Motor neuron (in vitro differentiated cells): ENCODE measurements at regions not wholly inside any gene's neighbourhood (a gene's known extent, or its start where the extent isn't known, plus 50 kb on each side); places are given as distances from the start of the nearest gene placed in this dataset.

ENCODE experiments used
- ATAC-seq, 8 experiments: fragments of 200-7000 bp; cut with Tn5 transposase; replicated peaks in 6 of 8; 2 replicates each; pipeline ENCODE4 v1.8.0; 2021; ENCODE audit warnings: mild to moderate bottlenecking in 8 of 8, moderate library complexity in 8 of 8
- H3K27ac ChIP-seq, 2 donors: fragments of 250-450 bp; sonication (Bioruptor Pico); 2 replicates each; pipeline ENCODE4 v1.9.0; 2021; ENCODE audit warnings: antibody characterized with exemption in 2 of 2, mild to moderate bottlenecking in 2 of 2, moderate library complexity in 1 of 2
- H3K4me1 ChIP-seq, 2 donors: fragments of 250-450 bp; sonication (Bioruptor Pico); replicated peaks in 1 of 2; 2 replicates each; pipeline ENCODE4 v1.6.1; 2021; ENCODE audit warnings: antibody characterized with exemption in 2 of 2, mild to moderate bottlenecking in 2 of 2, moderate library complexity in 1 of 2
- H3K4me3 ChIP-seq, 5 donors: fragments of 250-450 bp; sonication (Bioruptor Pico); 2 replicates each; pipeline ENCODE4 v1.9.0; 2021; ENCODE audit warnings: antibody characterized with exemption in 5 of 5, mild to moderate bottlenecking in 5 of 5, moderate library complexity in 4 of 5
- whole genome bisulfite sequencing, 10 experiments: fragments of 450-650 bp; shearing (Covaris generic); methylation state at CpG; one replicate each; pipeline ENCODE4 v1.0.0; 2022; 5-methylcytosine and 5-hydroxymethylcytosine counted together
- in situ Hi-C, 9 experiments: fragments of 400-800 bp; cut with MboI; loops; one replicate each; pipeline ENCODE4 v1.15.0; 2021; ENCODE audit warnings: low sequenced_read_pairs in 9 of 9, low pct_unique_long_range_greater_than_20kb in 2 of 9; ENCODE audit not compliant: unreplicated experiment in 9 of 9

GRCh38 chr3:41118461-41119390 lies 80.6 kb upstream of the CTNNB1 start:
- Histone ChIP-seq H3K4me3 (no peak overlapping the region), H3K27ac (no peak overlapping the region), H3K4me1 (peaks cover 24 to 33% of the 10 kb centered on the region in 2 donors)
- WGBS, 10 experiments, result 25 to 100% (median 85%) methylated on average over 1 to 8 of the region's 10 CpGs; no CpG with 5 or more reads in 3 of the 10 experiments
- ATAC-seq, result peak in 2 of 8 experiments; percentile 42 to 47
- in situ Hi-C loops, result no loop called here

GRCh38 chr3:41120460-41120859 lies 78.8 kb upstream of the CTNNB1 start:
- peak; percentile 66 to 90 (median 80) for ATAC-seq
- Histone ChIP-seq H3K4me1 (peaks cover 24 to 33% of the 10 kb centered on the region in 2 donors), H3K27ac (peak overlapping the region in 1 of 2 donors; percentile 3), H3K4me3 (no peak overlapping the region)
- 0 to 60% (median 17%) methylated on average over 1 to 7 of the region's 7 CpGs for WGBS, 10 experiments
- in situ Hi-C loops, result no loop called here

GRCh38 chr3:41125258-41125657 lies 74.0 kb upstream of the CTNNB1 start:
- no peak for ATAC-seq
- Histone ChIP-seq H3K4me1 (peaks cover 7 to 9% of the 10 kb centered on the region in 2 donors), H3K27ac (no peak overlapping the region), H3K4me3 (no peak overlapping the region)
- 20 to 100% (median 70%) methylated on average over 1 to 2 of the region's 2 CpGs; no CpG with 5 or more reads in 4 of the 10 experiments for WGBS, 10 experiments
- in situ Hi-C loops, result no loop called here

- Histone ChIP-seq H3K27ac (no peak overlapping the region), H3K4me3 (no peak overlapping the region), H3K4me1 (no peaks in the 10 kb centered on the region)
- ATAC-seq, result peak in 1 of 8 experiments; percentile 83
- WGBS, 10 experiments, result 19 to 96% (median 88%) methylated on average over 2 to 4 of the region's 4 CpGs; no CpG with 5 or more reads in 2 of the 10 experiments
- in situ Hi-C loops, result no loop called here
Measured at GRCh38 chr3:41126472-41126871, 72.8 kb upstream of the CTNNB1 start.

- H3K27ac ChIP-seq, result no peak overlapping the region
- WGBS, 10 experiments, result 0 to 100% (median 35%) methylated on average over 1 of the region's 1 CpG; no CpG with 5 or more reads in 4 of the 10 experiments
- no peak for ATAC-seq
- no peak overlapping the region for H3K4me3 ChIP-seq
- in situ Hi-C loops, result no loop called here
- no peaks in the 10 kb centered on the region for H3K4me1 ChIP-seq
Measured at GRCh38 chr3:41126961-41127360, 72.3 kb upstream of the CTNNB1 start.

- in situ Hi-C loops, result no loop called here
- no peaks in the 10 kb centered on the region for H3K4me1 ChIP-seq
- H3K27ac ChIP-seq, result no peak overlapping the region
- ATAC-seq, result no peak
- 21 to 88% (median 79%) methylated on average over 1 to 2 of the region's 2 CpGs; no CpG with 5 or more reads in 3 of the 10 experiments for WGBS, 10 experiments
- no peak overlapping the region for H3K4me3 ChIP-seq
Measured at GRCh38 chr3:41127414-41127813, 71.9 kb upstream of the CTNNB1 start.

- ATAC-seq, result no peak
Measured at GRCh38 chr3:41129731-41130130, 69.6 kb upstream of the CTNNB1 start.

GRCh38 chr3:41131224-41131623 lies 68.1 kb upstream of the CTNNB1 start:
- 20 to 100% (median 70%) methylated on average over 1 to 3 of the region's 3 CpGs; no CpG with 5 or more reads in 1 of the 10 experiments for WGBS, 10 experiments
- in situ Hi-C loops, result no loop called here
- no peak overlapping the region for H3K4me3 ChIP-seq
- H3K4me1 ChIP-seq, result no peaks in the 10 kb centered on the region
- no peak overlapping the region for H3K27ac ChIP-seq
- no peak for ATAC-seq

More at GRCh38 chr3:41129731-41130130, 69.6 kb upstream of the CTNNB1 start:
- H3K4me1 ChIP-seq, result no peaks in the 10 kb centered on the region
- H3K27ac ChIP-seq, result no peak overlapping the region
- H3K4me3 ChIP-seq, result no peak overlapping the region
- 43 to 100% (median 97%) methylated on average over 1 of the region's 1 CpG; no CpG with 5 or more reads in 4 of the 10 experiments for WGBS, 10 experiments
- in situ Hi-C loops, result no loop called here

GRCh38 chr3:41137686-41138111 lies 61.6 kb upstream of the CTNNB1 start:
- 33 to 100% (median 82%) methylated on average over 1 of the region's 1 CpG; no CpG with 5 or more reads in 6 of the 10 experiments for WGBS, 10 experiments
- Histone ChIP-seq H3K27ac (no peak overlapping the region), H3K4me1 (no peaks in the 10 kb centered on the region), H3K4me3 (no peak overlapping the region)
- ATAC-seq, result no peak
- in situ Hi-C loops, result no loop called here

- no peak for ATAC-seq
- no peak overlapping the region for H3K27ac ChIP-seq
- WGBS, 10 experiments, result 0 to 89% (median 49%) methylated on average over 1 to 3 of the region's 3 CpGs; no CpG with 5 or more reads in 4 of the 10 experiments
- no peak overlapping the region for H3K4me3 ChIP-seq
- H3K4me1 ChIP-seq, result no peaks in the 10 kb centered on the region
- in situ Hi-C loops, result no loop called here
Measured at GRCh38 chr3:41138146-41138545, 61.2 kb upstream of the CTNNB1 start.

- in situ Hi-C loops, result no loop called here
- WGBS, 10 experiments, result 75 to 100% (median 86%) methylated on average over 1 to 3 of the region's 3 CpGs; no CpG with 5 or more reads in 5 of the 10 experiments
- Histone ChIP-seq H3K4me1 (no peaks in the 10 kb centered on the region), H3K4me3 (no peak overlapping the region), H3K27ac (no peak overlapping the region)
- no peak for ATAC-seq
Measured at GRCh38 chr3:41138601-41139000, 60.7 kb upstream of the CTNNB1 start.

- 21 to 100% (median 63%) methylated on average over 1 to 2 of the region's 3 CpGs; no CpG with 5 or more reads in 4 of the 10 experiments for WGBS, 10 experiments
- in situ Hi-C loops, result no loop called here
- Histone ChIP-seq H3K27ac (no peak overlapping the region), H3K4me1 (no peaks in the 10 kb centered on the region), H3K4me3 (no peak overlapping the region)
- ATAC-seq, result no peak
Measured at GRCh38 chr3:41140242-41140641, 59.1 kb upstream of the CTNNB1 start.

- Histone ChIP-seq H3K4me3 (no peak overlapping the region), H3K4me1 (no peaks in the 10 kb centered on the region), H3K27ac (no peak overlapping the region)
- in situ Hi-C loops, result no loop called here
- 0 to 93% (median 70%) methylated on average over 1 to 7 of the region's 7 CpGs for WGBS, 10 experiments
- peak in 1 of 8 experiments; percentile 77 for ATAC-seq
Measured at GRCh38 chr3:41141433-41142167, 57.7 kb upstream of the CTNNB1 start.
